GM12874 (cell line): ENCODE measurements at regions not wholly inside any gene's neighbourhood (a gene's known extent, or its start where the extent isn't known, plus 50 kb on each side); places are given as distances from the start of the nearest gene placed in this dataset.

Experiments used
- CTCF ChIP-seq: IDR thresholded peaks from 2 replicates; pipeline ENCODE4 v1.5.1; 2011; ENCODE audit warnings: low read depth, mild to moderate bottlenecking, control low read depth, low read length, moderate library complexity; ENCODE audit not compliant: insufficient read depth

GRCh38 chr14:27327095-27327494 is 729.3 kb upstream of the NOVA1 start:
- TF ChIP-seq CTCF: no peak

DNA sequence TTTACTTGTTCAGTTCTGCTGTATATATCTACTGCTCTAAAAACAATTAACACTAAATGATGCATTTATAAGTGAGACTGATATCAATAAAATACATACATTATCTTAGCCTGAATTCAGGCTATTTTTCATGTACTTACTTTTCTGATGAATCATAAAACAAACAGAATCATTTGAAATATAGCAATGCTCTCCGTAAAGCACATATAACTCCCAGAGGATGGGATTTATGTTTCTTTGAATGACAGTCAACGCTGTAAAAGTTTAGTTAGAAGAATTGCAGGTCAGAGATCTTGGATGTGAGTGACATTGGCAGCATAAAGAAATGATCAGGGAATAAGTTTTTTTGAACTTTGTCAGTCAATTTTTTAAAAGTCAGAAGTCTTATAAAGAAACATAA is 740.2 kb upstream of the NOVA1 start:
- no peak for TF ChIP-seq CTCF

DNA sequence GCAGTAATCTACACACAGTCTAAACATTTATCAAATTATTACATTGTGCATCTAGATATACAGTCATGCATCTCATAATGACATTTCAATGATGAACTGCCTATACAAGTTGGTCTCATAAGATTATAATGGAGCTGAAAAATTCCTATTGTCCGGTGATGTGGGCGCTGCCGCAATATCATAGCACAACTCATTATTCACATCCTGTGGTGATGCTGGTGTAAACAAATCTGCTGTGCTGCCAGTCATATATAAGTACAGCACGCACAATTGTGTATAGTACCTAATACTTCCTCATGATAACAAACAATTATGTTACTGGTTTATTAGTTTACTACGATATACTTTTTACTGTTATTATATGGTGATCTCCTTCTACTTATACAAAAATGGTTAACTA is 768.8 kb upstream of the NOVA1 start:
- TF ChIP-seq CTCF: no peak

DNA sequence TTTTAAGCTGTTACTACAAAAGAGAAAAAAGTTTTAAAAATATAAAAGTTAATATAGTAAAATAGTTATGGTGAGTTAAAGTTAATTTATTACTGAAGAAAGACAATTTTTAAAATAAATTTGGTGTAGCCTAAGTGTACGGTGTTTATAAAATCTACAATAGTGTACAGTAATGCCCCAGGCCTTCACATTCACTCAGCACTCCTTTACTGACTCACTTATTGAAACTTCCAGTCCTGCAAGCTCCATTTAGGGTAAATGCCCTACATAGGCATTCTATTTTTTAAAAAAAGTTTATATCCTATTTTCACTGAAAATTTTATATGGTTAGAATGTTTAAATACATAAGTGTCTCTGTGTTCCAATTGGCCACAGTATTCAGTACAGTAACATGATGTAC is 769.5 kb upstream of the NOVA1 start:
- no peak for TF ChIP-seq CTCF

- no peak for TF ChIP-seq CTCF
Measured at GRCh38 chr14:27370074-27370473, 772.2 kb upstream of the NOVA1 start.

GRCh38 chr14:27370775-27371174 is 772.9 kb upstream of the NOVA1 start:
- TF ChIP-seq CTCF: no peak

GRCh38 chr14:27371209-27371608 is 773.4 kb upstream of the NOVA1 start:
- TF ChIP-seq CTCF: no peak

GRCh38 chr14:27371868-27372267 is 774.0 kb upstream of the NOVA1 start:
- TF ChIP-seq CTCF: no peak
